ENCODE measurements at regions not wholly inside any gene's neighbourhood (a gene's known extent, or its start where the extent isn't known, plus 50 kb on each side); places are given as distances from the start of the nearest gene placed in this dataset.

- Histone ChIP-seq H3K4me2 (no peak overlapping the region), H3K4me1 (no peaks in the 10 kb centered on the region), H3K9me3 (no peaks in the 10 kb centered on the region), H3K27ac (no peak overlapping the region), H3K4me3 (no peak overlapping the region)
- 26% methylated on average over 3 of the region's 3 CpGs for WGBS (ENCODE audit: missing lambda C conversion rate)
- ChIA-PET POLR2A (no interaction called here), CTCF (no interaction called here)
- no peak for DNase-seq (ENCODE audit: low read depth in 1 of 2, low spot score in 1 of 2)
- ATAC-seq, result no peak
- no peak for FAIRE-seq
- TF ChIP-seq CHD4 (IDR thresholded peaks at IDR 0.05; ENCODE audit: borderline replicate concordance) (no peak), RCOR1 (IDR thresholded peaks at IDR 0.05; ENCODE audit: low read depth, low read length) (no peak), ZNF302 (CRISPR knock-in tag; IDR thresholded peaks at IDR 0.05) (no peak), EHMT2 (IDR thresholded peaks at IDR 0.05; ENCODE audit: low read depth) (no peak), MAX (IDR thresholded peaks at IDR 0.05) (no peak), EP300 (IDR thresholded peaks at IDR 0.05) (no peak), CHD2 (IDR thresholded peaks at IDR 0.05; ENCODE audit: low read length, partially characterized antibody) (no peak), SMC3 (IDR thresholded peaks at IDR 0.05) (no peak), RAD21 (conservative IDR thresholded peaks at IDR 0.05 in 1 of 2, IDR thresholded peaks at IDR 0.05 in 1 of 2) (no peak), HDAC2 (IDR thresholded peaks at IDR 0.05) (no peak), MAZ (IDR thresholded peaks at IDR 0.05; ENCODE audit: borderline replicate concordance, low read depth, low read length) (no peak), CBX8 (IDR thresholded peaks at IDR 0.05) (no peak)
- TF ChIP-seq, protein P1, sequence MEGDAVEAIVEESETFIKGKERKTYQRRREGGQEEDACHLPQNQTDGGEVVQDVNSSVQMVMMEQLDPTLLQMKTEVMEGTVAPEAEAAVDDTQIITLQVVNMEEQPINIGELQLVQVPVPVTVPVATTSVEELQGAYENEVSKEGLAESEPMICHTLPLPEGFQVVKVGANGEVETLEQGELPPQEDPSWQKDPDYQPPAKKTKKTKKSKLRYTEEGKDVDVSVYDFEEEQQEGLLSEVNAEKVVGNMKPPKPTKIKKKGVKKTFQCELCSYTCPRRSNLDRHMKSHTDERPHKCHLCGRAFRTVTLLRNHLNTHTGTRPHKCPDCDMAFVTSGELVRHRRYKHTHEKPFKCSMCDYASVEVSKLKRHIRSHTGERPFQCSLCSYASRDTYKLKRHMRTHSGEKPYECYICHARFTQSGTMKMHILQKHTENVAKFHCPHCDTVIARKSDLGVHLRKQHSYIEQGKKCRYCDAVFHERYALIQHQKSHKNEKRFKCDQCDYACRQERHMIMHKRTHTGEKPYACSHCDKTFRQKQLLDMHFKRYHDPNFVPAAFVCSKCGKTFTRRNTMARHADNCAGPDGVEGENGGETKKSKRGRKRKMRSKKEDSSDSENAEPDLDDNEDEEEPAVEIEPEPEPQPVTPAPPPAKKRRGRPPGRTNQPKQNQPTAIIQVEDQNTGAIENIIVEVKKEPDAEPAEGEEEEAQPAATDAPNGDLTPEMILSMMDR (IDR thresholded peaks at IDR 0.05), result no peak
- TF ChIP-seq, protein P2, sequence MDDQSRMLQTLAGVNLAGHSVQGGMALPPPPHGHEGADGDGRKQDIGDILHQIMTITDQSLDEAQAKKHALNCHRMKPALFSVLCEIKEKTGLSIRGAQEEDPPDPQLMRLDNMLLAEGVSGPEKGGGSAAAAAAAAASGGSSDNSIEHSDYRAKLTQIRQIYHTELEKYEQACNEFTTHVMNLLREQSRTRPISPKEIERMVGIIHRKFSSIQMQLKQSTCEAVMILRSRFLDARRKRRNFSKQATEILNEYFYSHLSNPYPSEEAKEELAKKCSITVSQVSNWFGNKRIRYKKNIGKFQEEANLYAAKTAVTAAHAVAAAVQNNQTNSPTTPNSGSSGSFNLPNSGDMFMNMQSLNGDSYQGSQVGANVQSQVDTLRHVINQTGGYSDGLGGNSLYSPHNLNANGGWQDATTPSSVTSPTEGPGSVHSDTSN (IDR thresholded peaks at IDR 0.05), result no peak
- TF ChIP-seq, protein P3, sequence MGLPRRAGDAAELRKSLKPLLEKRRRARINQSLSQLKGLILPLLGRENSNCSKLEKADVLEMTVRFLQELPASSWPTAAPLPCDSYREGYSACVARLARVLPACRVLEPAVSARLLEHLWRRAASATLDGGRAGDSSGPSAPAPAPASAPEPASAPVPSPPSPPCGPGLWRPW (IDR thresholded peaks at IDR 0.05), result no peak
These were observed 262.0 kb downstream of the SHOX2 start for GRCh38 chr3:157844216-157844615.

GRCh38 chr3:157841029-157841428 lies 265.2 kb downstream of the SHOX2 start:
- TF ChIP-seq, protein P2 (IDR thresholded peaks at IDR 0.05), result no peak
- H3K4me2 ChIP-seq, result no peak overlapping the region
- FAIRE-seq (no peak), ATAC-seq (no peak), DNase-seq (ENCODE audit: low read depth in 1 of 2, low spot score in 1 of 2) (no peak)
- WGBS (ENCODE audit: missing lambda C conversion rate), result 69% methylated on average over 3 of the region's 3 CpGs
- H3K4me3 ChIP-seq, result no peak overlapping the region
- no peaks in the 10 kb centered on the region for H3K9me3 ChIP-seq
- H3K27ac ChIP-seq, result no peak overlapping the region
- no peaks in the 10 kb centered on the region for H3K4me1 ChIP-seq
- CTCF ChIA-PET, result interaction anchor here (1.4 to 1.5 kb wide), 2 partner anchors 12 to 19 kb away, joined by 3 to 5 read pairs; no protein-coding TSS in a partner anchor
- POLR2A ChIA-PET, result no interaction called here

- DNase-seq (ENCODE audit: low read depth in 1 of 2, low spot score in 1 of 2) (no peak), ATAC-seq (no peak), FAIRE-seq (no peak)
- Histone ChIP-seq H3K4me1 (no peaks in the 10 kb centered on the region), H3K9me3 (no peaks in the 10 kb centered on the region), H3K27ac (no peak overlapping the region), H3K4me2 (no peak overlapping the region), H3K4me3 (no peak overlapping the region)
- 17% methylated on average over 2 of the region's 2 CpGs for WGBS (ENCODE audit: missing lambda C conversion rate)
- TF ChIP-seq, protein P3 (IDR thresholded peaks at IDR 0.05), result no peak
- TF ChIP-seq MAFK (IDR thresholded peaks at IDR 0.05; ENCODE audit: partially characterized antibody), result peak; percentile 73
- CTCF ChIA-PET, result interaction anchor here (1.5 kb wide), 1 partner anchor 12 kb away, joined by 5 read pairs; no protein-coding TSS in a partner anchor
- POLR2A ChIA-PET, result no interaction called here
These were observed 265.7 kb downstream of the SHOX2 start for GRCh38 chr3:157840564-157840963.
